HG03135 (cell line): ENCODE measurements at regions not wholly inside any gene's neighbourhood (a gene's known extent, or its start where the extent isn't known, plus 50 kb on each side); places are given as distances from the start of the nearest gene placed in this dataset.

Experiments used
- ATAC-seq: cut with Tn5 transposase; IDR thresholded peaks from one replicate; pipeline ENCODE4 v1.9.1; 2021; ENCODE audit warnings: mild to moderate bottlenecking, moderate library complexity; ENCODE audit not compliant: unreplicated experiment

GRCh38 chr12:77366616-77367015 is 301.2 kb upstream of the E2F7 start:
- no peak for ATAC-seq

GRCh38 chr12:77364400-77364799 is 299.0 kb upstream of the E2F7 start:
- no peak for ATAC-seq

- no peak for ATAC-seq
Observed at GRCh38 chr12:77362509-77363210, 297.3 kb upstream of the E2F7 start.

- ATAC-seq: no peak
Observed at GRCh38 chr12:77357655-77358054, 292.3 kb upstream of the E2F7 start.

- ATAC-seq: no peak
Observed at GRCh38 chr12:77354766-77355362, 289.5 kb upstream of the E2F7 start.

- no peak for ATAC-seq
Observed at GRCh38 chr12:77352946-77353345, 287.6 kb upstream of the E2F7 start.

- no peak for ATAC-seq
Observed at GRCh38 chr12:77351860-77352259, 286.5 kb upstream of the E2F7 start.

- no peak for ATAC-seq
Observed at GRCh38 chr12:77349689-77350370, 284.5 kb upstream of the E2F7 start.

GRCh38 chr12:77347017-77347416 is 281.6 kb upstream of the E2F7 start:
- ATAC-seq: no peak

GRCh38 chr12:77345336-77345735 is 280.0 kb upstream of the E2F7 start:
- no peak for ATAC-seq

- ATAC-seq: no peak
Observed at GRCh38 chr12:77344651-77345050, 279.3 kb upstream of the E2F7 start.

- no peak for ATAC-seq
Observed at GRCh38 chr12:77343291-77343690, 277.9 kb upstream of the E2F7 start.

GRCh38 chr12:77342253-77342652 is 276.9 kb upstream of the E2F7 start:
- ATAC-seq: no peak

- ATAC-seq: no peak
Observed at GRCh38 chr12:77339610-77340009, 274.2 kb upstream of the E2F7 start.

- no peak for ATAC-seq
Observed at GRCh38 chr12:77337362-77337761, 272.0 kb upstream of the E2F7 start.

- ATAC-seq: no peak
Observed at GRCh38 chr12:77334806-77335205, 269.4 kb upstream of the E2F7 start.

GRCh38 chr12:77328326-77328725 is 263.0 kb upstream of the E2F7 start:
- no peak for ATAC-seq

GRCh38 chr12:77325511-77326236 is 260.3 kb upstream of the E2F7 start:
- no peak for ATAC-seq

- peak; percentile 82 for ATAC-seq
Observed at GRCh38 chr12:77324763-77325468, 259.5 kb upstream of the E2F7 start.

GRCh38 chr12:77324416-77324762 is 259.0 kb upstream of the E2F7 start:
- ATAC-seq: no peak

GRCh38 chr12:77323788-77324415 is 258.5 kb upstream of the E2F7 start:
- ATAC-seq: no peak
